ENCODE measurements at regions not wholly inside any gene's neighbourhood (a gene's known extent, or its start where the extent isn't known, plus 50 kb on each side); places are given as distances from the start of the nearest gene placed in this dataset.

DNA sequence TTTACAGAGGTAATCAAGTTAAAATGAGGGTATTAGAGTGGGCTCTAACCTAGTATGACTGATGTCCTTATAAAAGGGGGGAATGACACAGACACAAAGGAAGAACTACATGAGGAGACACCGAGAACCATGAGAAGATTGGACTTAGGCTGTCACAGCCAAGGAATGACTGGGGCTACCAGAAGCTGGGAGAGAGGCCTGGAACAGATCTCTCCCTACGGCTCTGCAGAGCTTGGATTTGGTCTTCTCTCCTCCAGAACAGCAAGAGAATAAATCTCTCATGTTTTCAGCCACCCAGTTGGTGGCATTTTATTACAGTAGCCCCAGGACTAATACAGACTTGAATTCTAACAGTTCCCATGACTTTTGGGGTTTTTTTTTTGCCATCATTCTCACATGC, 110.8 kb downstream of the PSMG1 start:
- TF ChIP-seq, protein P1, sequence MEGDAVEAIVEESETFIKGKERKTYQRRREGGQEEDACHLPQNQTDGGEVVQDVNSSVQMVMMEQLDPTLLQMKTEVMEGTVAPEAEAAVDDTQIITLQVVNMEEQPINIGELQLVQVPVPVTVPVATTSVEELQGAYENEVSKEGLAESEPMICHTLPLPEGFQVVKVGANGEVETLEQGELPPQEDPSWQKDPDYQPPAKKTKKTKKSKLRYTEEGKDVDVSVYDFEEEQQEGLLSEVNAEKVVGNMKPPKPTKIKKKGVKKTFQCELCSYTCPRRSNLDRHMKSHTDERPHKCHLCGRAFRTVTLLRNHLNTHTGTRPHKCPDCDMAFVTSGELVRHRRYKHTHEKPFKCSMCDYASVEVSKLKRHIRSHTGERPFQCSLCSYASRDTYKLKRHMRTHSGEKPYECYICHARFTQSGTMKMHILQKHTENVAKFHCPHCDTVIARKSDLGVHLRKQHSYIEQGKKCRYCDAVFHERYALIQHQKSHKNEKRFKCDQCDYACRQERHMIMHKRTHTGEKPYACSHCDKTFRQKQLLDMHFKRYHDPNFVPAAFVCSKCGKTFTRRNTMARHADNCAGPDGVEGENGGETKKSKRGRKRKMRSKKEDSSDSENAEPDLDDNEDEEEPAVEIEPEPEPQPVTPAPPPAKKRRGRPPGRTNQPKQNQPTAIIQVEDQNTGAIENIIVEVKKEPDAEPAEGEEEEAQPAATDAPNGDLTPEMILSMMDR (conservative IDR thresholded peaks at IDR 0.05) = no peak
- no peak for TF ChIP-seq EZH2 (IDR thresholded peaks at IDR 0.05; ENCODE audit: low read depth)

All from PC-9 (cell line).